A673 (cell line): ENCODE measurements at regions not wholly inside any gene's neighbourhood (a gene's known extent, or its start where the extent isn't known, plus 50 kb on each side); places are given as distances from the start of the nearest gene placed in this dataset.

Source experiments
- CTCF ChIP-seq: fragments of 300-800, 200-600 bp; sonication (generic); conservative IDR thresholded peaks from 2 replicates; pipeline ENCODE4 v1.5.1; 2017; ENCODE audit warnings: low read depth, mild to moderate bottlenecking, antibody characterized with exemption, low read length, moderate library complexity, mixed read lengths
- EZH2 ChIP-seq: fragments of 200-600 bp; sonication (generic); IDR thresholded peaks from 2 replicates; pipeline ENCODE4 v1.6.1; 2017; ENCODE audit warnings: borderline replicate concordance, low read depth, mild to moderate bottlenecking, mixed read lengths, antibody characterized with exemption, low read length; ENCODE audit not compliant: poor library complexity, severe bottlenecking

GRCh38 chr15:85312486-85312885 is 67.9 kb upstream of the AKAP13 start:
- TF ChIP-seq CTCF (no peak), EZH2 (no peak)
